Fibroblast of upper back skin (primary cell): ENCODE measurements at regions not wholly inside any gene's neighbourhood (a gene's known extent, or its start where the extent isn't known, plus 50 kb on each side); places are given as distances from the start of the nearest gene placed in this dataset.
A peak's percentile ranks its signal among the peaks of the same experiment; 100 is the strongest.
"Not testable (repeated sequence)": the region's sequence is repeated elsewhere in the genome, so short reads cannot be mapped to it uniquely, and the experiment has no call there.

Source experiments
- DNase-seq: peaks from one replicate; pipeline ENCODE4 v3.0.0-alpha.2; 2013

DNA sequence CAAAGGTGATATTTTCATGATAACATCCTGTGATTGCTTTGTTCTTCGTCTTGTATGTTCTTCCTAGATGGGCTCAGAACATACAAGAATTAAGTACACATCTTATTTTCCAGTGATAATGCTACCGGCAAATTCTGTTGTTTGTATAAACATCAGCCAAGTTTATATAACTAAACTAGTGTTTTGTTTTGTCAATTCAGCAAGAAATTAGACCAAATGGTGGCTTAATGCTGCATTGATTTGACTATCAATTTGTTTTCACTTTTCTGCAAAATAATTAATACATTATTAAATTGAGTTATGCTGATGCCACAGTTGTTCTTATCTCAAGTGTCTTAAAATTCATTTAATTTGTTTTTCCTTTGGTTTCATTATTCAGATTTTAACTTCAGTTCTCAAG, 177.7 kb downstream of the OR4F29 start:
- not testable (repeated sequence) for DNase-seq

DNA sequence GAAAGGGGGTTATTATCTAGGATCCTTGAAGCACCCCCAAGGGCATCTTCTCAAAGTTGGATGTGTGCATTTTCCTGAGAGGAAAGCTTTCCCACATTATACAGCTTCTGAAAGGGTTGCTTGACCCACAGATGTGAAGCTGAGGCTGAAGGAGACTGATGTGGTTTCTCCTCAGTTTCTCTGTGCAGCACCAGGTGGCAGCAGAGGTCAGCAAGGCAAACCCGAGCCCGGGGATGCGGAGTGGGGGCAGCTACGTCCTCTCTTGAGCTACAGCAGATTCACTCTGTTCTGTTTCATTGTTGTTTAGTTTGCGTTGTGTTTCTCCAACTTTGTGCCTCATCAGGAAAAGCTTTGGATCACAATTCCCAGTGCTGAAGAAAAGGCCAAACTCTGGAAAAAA, 183.7 kb downstream of the OR4F29 start:
- DNase-seq, result peak; percentile 35
